ENCODE measurements at regions not wholly inside any gene's neighbourhood (a gene's known extent, or its start where the extent isn't known, plus 50 kb on each side); places are given as distances from the start of the nearest gene placed in this dataset.

DNA sequence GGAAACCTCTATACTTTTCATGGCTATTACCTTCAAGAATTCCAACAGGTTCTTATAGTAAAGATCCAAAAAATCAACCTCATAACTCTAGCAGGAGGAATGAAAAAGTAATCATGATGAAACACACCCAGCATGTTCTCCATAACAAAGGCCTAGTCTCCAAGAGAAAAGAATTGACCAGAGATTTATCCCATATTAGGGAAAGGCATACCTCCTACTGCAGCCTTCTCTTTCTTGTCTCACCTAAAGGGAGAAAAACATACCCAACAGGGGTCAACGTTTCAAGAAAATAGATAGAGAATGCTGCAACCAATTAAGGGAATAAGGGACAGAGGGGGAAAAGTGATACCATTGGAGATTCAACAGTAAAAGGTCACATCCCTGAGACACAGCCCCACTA is 262.5 kb downstream of the FRK start:
- TF ChIP-seq, protein P1, sequence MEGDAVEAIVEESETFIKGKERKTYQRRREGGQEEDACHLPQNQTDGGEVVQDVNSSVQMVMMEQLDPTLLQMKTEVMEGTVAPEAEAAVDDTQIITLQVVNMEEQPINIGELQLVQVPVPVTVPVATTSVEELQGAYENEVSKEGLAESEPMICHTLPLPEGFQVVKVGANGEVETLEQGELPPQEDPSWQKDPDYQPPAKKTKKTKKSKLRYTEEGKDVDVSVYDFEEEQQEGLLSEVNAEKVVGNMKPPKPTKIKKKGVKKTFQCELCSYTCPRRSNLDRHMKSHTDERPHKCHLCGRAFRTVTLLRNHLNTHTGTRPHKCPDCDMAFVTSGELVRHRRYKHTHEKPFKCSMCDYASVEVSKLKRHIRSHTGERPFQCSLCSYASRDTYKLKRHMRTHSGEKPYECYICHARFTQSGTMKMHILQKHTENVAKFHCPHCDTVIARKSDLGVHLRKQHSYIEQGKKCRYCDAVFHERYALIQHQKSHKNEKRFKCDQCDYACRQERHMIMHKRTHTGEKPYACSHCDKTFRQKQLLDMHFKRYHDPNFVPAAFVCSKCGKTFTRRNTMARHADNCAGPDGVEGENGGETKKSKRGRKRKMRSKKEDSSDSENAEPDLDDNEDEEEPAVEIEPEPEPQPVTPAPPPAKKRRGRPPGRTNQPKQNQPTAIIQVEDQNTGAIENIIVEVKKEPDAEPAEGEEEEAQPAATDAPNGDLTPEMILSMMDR (IDR thresholded peaks at IDR 0.05): no peak
- TF ChIP-seq SIN3A (IDR thresholded peaks at IDR 0.05; ENCODE audit: borderline replicate concordance, insufficient read depth, low read depth, low read length) (no peak), POLR2AphosphoS5 (IDR thresholded peaks at IDR 0.05; ENCODE audit: low read depth, low read length) (no peak), TCF7L2 (IDR thresholded peaks at IDR 0.05; ENCODE audit: low read depth, low read length) (no peak)
- TF ChIP-seq, protein P2, sequence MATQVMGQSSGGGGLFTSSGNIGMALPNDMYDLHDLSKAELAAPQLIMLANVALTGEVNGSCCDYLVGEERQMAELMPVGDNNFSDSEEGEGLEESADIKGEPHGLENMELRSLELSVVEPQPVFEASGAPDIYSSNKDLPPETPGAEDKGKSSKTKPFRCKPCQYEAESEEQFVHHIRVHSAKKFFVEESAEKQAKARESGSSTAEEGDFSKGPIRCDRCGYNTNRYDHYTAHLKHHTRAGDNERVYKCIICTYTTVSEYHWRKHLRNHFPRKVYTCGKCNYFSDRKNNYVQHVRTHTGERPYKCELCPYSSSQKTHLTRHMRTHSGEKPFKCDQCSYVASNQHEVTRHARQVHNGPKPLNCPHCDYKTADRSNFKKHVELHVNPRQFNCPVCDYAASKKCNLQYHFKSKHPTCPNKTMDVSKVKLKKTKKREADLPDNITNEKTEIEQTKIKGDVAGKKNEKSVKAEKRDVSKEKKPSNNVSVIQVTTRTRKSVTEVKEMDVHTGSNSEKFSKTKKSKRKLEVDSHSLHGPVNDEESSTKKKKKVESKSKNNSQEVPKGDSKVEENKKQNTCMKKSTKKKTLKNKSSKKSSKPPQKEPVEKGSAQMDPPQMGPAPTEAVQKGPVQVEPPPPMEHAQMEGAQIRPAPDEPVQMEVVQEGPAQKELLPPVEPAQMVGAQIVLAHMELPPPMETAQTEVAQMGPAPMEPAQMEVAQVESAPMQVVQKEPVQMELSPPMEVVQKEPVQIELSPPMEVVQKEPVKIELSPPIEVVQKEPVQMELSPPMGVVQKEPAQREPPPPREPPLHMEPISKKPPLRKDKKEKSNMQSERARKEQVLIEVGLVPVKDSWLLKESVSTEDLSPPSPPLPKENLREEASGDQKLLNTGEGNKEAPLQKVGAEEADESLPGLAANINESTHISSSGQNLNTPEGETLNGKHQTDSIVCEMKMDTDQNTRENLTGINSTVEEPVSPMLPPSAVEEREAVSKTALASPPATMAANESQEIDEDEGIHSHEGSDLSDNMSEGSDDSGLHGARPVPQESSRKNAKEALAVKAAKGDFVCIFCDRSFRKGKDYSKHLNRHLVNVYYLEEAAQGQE (IDR thresholded peaks at IDR 0.05; ENCODE audit: insufficient read depth in 1 of 2, low read depth in 2 of 2, low read length in 1 of 2): no peak
- ATAC-seq (no peak), DNase-seq (ENCODE audit: low read depth, low spot score) (no peak)
- ChIA-PET CTCF (no interaction called here), POLR2A (no interaction called here)
- Histone ChIP-seq H3K36me3 (ENCODE audit: control insufficient read depth, insufficient read depth, low read length) (no peaks in the 10 kb centered on the region), H3K27ac (ENCODE audit: low read length) (no peak overlapping the region), H3K9me3 (ENCODE audit: control insufficient read depth, insufficient read depth, low read depth, low read length) (no peaks in the 10 kb centered on the region), H3K27me3 (ENCODE audit: control insufficient read depth, insufficient read depth, low read length) (no peaks in the 10 kb centered on the region), H3K4me1 (ENCODE audit: control insufficient read depth, insufficient read depth, low read length) (no peaks in the 10 kb centered on the region), H3K4me3 (ENCODE audit: low read depth in 2 of 2, low read length in 2 of 2) (no peak overlapping the region)
- no TSS peak for BruUV-seq (replicated peaks)
- intact Hi-C loops (cut with micrococcal nuclease; ENCODE audit: unreplicated experiment) (no loop called here), in situ Hi-C loops (cut with HindIII; ENCODE audit: low pct_unique_long_range_greater_than_20kb, low sequenced_read_pairs) (no loop called here)

DNA sequence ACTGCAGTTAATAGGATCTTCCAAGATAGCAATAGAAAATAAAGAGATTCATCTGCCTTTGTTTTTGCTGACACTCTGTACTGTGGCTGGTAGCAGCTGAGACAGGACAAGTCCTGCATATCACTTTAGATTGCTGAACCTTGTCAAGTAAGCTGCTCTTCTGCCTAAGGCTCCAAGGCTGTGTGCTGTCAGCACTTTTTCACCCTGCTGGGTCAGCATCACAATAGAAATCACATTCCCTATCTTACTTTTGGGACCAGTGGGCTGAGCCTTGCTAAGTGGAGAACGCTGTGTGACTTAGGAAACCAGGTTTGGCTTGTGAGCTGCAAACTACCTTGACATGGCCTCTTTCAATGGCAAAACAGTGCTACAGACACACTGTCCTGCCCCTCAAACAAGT is 263.9 kb downstream of the FRK start:
- no peaks in the 10 kb centered on the region for H3K36me3 ChIP-seq (ENCODE audit: control insufficient read depth, insufficient read depth, low read length)
- intact Hi-C loops (cut with micrococcal nuclease; ENCODE audit: unreplicated experiment): no loop called here
- no peaks in the 10 kb centered on the region for H3K27me3 ChIP-seq (ENCODE audit: control insufficient read depth, insufficient read depth, low read length)
- no peak overlapping the region for H3K27ac ChIP-seq (ENCODE audit: low read length)
- CTCF ChIA-PET: no interaction called here
- no TSS peak for BruUV-seq (replicated peaks)
- TF ChIP-seq SIN3A (IDR thresholded peaks at IDR 0.05; ENCODE audit: borderline replicate concordance, insufficient read depth, low read depth, low read length) (no peak), TCF7L2 (IDR thresholded peaks at IDR 0.05; ENCODE audit: low read depth, low read length) (no peak), POLR2AphosphoS5 (IDR thresholded peaks at IDR 0.05; ENCODE audit: low read depth, low read length) (no peak)
- TF ChIP-seq, protein P2 (IDR thresholded peaks at IDR 0.05; ENCODE audit: insufficient read depth in 1 of 2, low read depth in 2 of 2, low read length in 1 of 2): no peak
- TF ChIP-seq, protein P1 (IDR thresholded peaks at IDR 0.05): no peak
- ATAC-seq (no peak), DNase-seq (ENCODE audit: low read depth, low spot score) (no peak)
- in situ Hi-C loops (cut with HindIII; ENCODE audit: low pct_unique_long_range_greater_than_20kb, low sequenced_read_pairs): no loop called here
- POLR2A ChIA-PET: no interaction called here
- no peaks in the 10 kb centered on the region for H3K4me1 ChIP-seq (ENCODE audit: control insufficient read depth, insufficient read depth, low read length)
- no peak overlapping the region for H3K4me3 ChIP-seq (ENCODE audit: low read depth in 2 of 2, low read length in 2 of 2)
- H3K9me3 ChIP-seq (ENCODE audit: control insufficient read depth, insufficient read depth, low read depth, low read length): 0 out of 2 replicates have a peak, but pooled peaks cover 3% of the 10 kb centered on the region
